GM23338 (cell line): ENCODE measurements at regions not wholly inside any gene's neighbourhood (a gene's known extent, or its start where the extent isn't known, plus 50 kb on each side); places are given as distances from the start of the nearest gene placed in this dataset.

Experiments
- ATAC-seq: fragments of 200-7000 bp; cut with Tn5 transposase; 3 replicates; pipeline ENCODE4 v1.9.1; 2020
- DNase-seq: peaks from one replicate; pipeline ENCODE4 v3.0.0-alpha.2; 2015; ENCODE audit warnings: low spot score
- H2AFZ ChIP-seq: fragments of 200-600 bp; sonication (generic); 2 replicates; pipeline ENCODE4 v1.8.0; 2016; ENCODE audit warnings: antibody characterized with exemption, mild to moderate bottlenecking, moderate library complexity
- H3F3A ChIP-seq: fragments of 200-600 bp; sonication (generic); replicated peaks from 2 replicates; pipeline ENCODE4 v1.8.0; 2017; ENCODE audit warnings: antibody characterized with exemption, mixed run types, low read depth
- H3K27ac ChIP-seq: fragments of 200-600 bp; sonication (generic); 2 replicates; pipeline ENCODE4 v1.6.1; 2016; ENCODE audit warnings: low read depth
- H3K27me3 ChIP-seq: fragments of 200-600 bp; sonication (generic); 2 replicates; pipeline ENCODE4 v1.8.0; 2016; ENCODE audit warnings: mild to moderate bottlenecking, mixed run types, moderate library complexity; ENCODE audit not compliant: insufficient read depth
- H3K36me3 ChIP-seq: fragments of 200-600 bp; sonication (generic); 2 replicates; pipeline ENCODE4 v1.8.0; 2016; ENCODE audit warnings: mild to moderate bottlenecking; ENCODE audit not compliant: insufficient read depth
- H3K4me1 ChIP-seq: fragments of 200-600 bp; sonication (generic); 2 replicates; pipeline ENCODE4 v1.8.0; 2016; ENCODE audit warnings: mild to moderate bottlenecking, moderate library complexity; ENCODE audit not compliant: insufficient read depth
- H3K4me2 ChIP-seq: fragments of 200-600 bp; sonication (generic); 2 replicates; pipeline ENCODE4 v1.7.1; 2017; ENCODE audit warnings: mixed run types
- H3K4me3 ChIP-seq: fragments of 200-600 bp; sonication (generic); 2 replicates; pipeline ENCODE4 v1.6.1; 2016; ENCODE audit warnings: mixed run types
- H3K79me2 ChIP-seq: fragments of 200-600 bp; sonication (generic); replicated peaks from 2 replicates; pipeline ENCODE4 v1.8.0; 2017; ENCODE audit warnings: mild to moderate bottlenecking; ENCODE audit not compliant: insufficient read depth
- H3K9me2 ChIP-seq: fragments of 200-600 bp; sonication (generic); 2 replicates; pipeline ENCODE4 v1.8.0; 2017; ENCODE audit not compliant: insufficient read depth
- H4K20me1 ChIP-seq: fragments of 200-600 bp; sonication (generic); replicated peaks from 2 replicates; pipeline ENCODE4 v1.8.0; 2017; ENCODE audit warnings: mild to moderate bottlenecking; ENCODE audit not compliant: insufficient read depth
- H3K27ac Mint-ChIP-seq: 2 replicates; pipeline ENCODE4 v1.8.0; 2020; ENCODE audit warnings: inconsistent platforms, mild to moderate bottlenecking, moderate library complexity, mixed read lengths
- H3K27me3 Mint-ChIP-seq: 3 replicates; pipeline ENCODE4 v1.8.0; 2022; ENCODE audit warnings: low read depth, mild to moderate bottlenecking, moderate library complexity, mixed read lengths, inconsistent platforms; ENCODE audit not compliant: insufficient read depth, poor library complexity
- H3K36me3 Mint-ChIP-seq: 3 replicates; pipeline ENCODE4 v1.8.0; 2021; ENCODE audit warnings: low read depth, mild to moderate bottlenecking, inconsistent platforms, moderate library complexity, mixed read lengths
- H3K4me1 Mint-ChIP-seq: 3 replicates; pipeline ENCODE4 v1.8.0; 2020; ENCODE audit warnings: mild to moderate bottlenecking, inconsistent platforms, mixed read lengths
- H3K4me3 Mint-ChIP-seq: 3 replicates; pipeline ENCODE4 v1.8.0; 2021; ENCODE audit warnings: moderate library complexity, mild to moderate bottlenecking, inconsistent platforms, mixed read lengths
- H3K9me3 Mint-ChIP-seq: 3 replicates; pipeline ENCODE4 v1.8.0; 2020; ENCODE audit warnings: moderate library complexity, mild to moderate bottlenecking, inconsistent platforms, mixed read lengths
- CREB1 ChIP-seq: fragments of 250-450 bp; sonication (Bioruptor Pico); IDR thresholded peaks from 2 replicates; pipeline ENCODE4 v1.5.0; 2020; ENCODE audit warnings: low read depth, mild to moderate bottlenecking, moderate library complexity
- EZH2 ChIP-seq: fragments of 200-600 bp; sonication (generic); IDR thresholded peaks from one replicate; pipeline ENCODE4 v1.8.0; 2017; ENCODE audit warnings: antibody characterized with exemption, mild to moderate bottlenecking, low read depth; ENCODE audit not compliant: unreplicated experiment
- EZH2phosphoT487 ChIP-seq: fragments of 200-600 bp; sonication (generic); IDR thresholded peaks from one replicate; pipeline ENCODE4 v1.8.1; 2018; ENCODE audit warnings: antibody characterized with exemption; ENCODE audit not compliant: unreplicated experiment
- JUNB ChIP-seq: IDR thresholded peaks from one replicate; pipeline ENCODE4 v1.6.1; 2016; ENCODE audit warnings: antibody characterized with exemption; ENCODE audit not compliant: unreplicated experiment
- NANOG ChIP-seq: IDR thresholded peaks from 2 replicates; pipeline ENCODE4 v1.6.1; 2016; ENCODE audit warnings: antibody characterized with exemption, borderline replicate concordance
- POLR2AphosphoS5 ChIP-seq: IDR thresholded peaks from 2 replicates; pipeline ENCODE4 v1.6.1; 2016; ENCODE audit warnings: antibody characterized with exemption, low read depth
- ZNF114 ChIP-seq: fragments of 250-450 bp; sonication (Bioruptor Pico); IDR thresholded peaks from 2 replicates; pipeline ENCODE4 v1.5.0; 2020; ENCODE audit warnings: mild to moderate bottlenecking, moderate library complexity
- TF ChIP-seq, protein P1 (sequence below): fragments of 250-450 bp; sonication (Bioruptor Pico); IDR thresholded peaks from 2 replicates; pipeline ENCODE4 v1.5.0; 2020; ENCODE audit warnings: mild to moderate bottlenecking, moderate library complexity
- TF ChIP-seq, protein P2 (sequence below): IDR thresholded peaks from 2 replicates; pipeline ENCODE4 v1.6.1; 2016; ENCODE audit warnings: antibody characterized with exemption
- TF ChIP-seq, protein P3 (sequence below): IDR thresholded peaks from one replicate; pipeline ENCODE4 v1.6.1; 2018; ENCODE audit warnings: antibody characterized with exemption; ENCODE audit not compliant: unreplicated experiment
- TF ChIP-seq, protein P4 (sequence below), 2 experiments: fragments of 200-600 bp in 1 of 2; sonication (generic) in 1 of 2; conservative IDR thresholded peaks; 2 replicates each; pipeline versions ENCODE4 v1.5.1 to v1.6.1; 2016 to 2017; ENCODE audit warnings: antibody characterized with exemption in 2 of 2, low read depth in 2 of 2, mild to moderate bottlenecking in 2 of 2, moderate library complexity in 1 of 2

DNA sequence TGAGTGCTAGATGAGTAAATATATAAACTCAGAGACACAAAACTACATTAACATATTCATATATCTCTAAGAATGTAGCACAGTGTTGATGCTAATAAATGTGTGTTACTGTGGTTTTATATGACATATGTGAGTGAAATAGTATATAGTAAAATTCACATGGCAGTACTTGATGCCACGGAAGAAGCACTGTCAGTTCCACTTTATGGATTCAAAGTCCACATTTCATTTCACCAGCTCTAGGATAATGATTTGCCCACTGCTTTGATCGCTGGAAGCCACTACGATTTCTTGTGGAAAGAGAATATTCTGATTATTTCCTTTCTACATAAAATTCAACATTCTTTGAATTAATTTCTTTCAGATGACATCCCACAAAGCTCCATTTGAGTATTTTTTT lies 181.2 kb downstream of the GBA3 start:
- no peaks in the 10 kb centered on the region for H3K4me1 Mint-ChIP-seq
- Histone ChIP-seq H3K9me2 (peaks cover 13% of the 10 kb centered on the region; the same call in 1 of the 2 replicates), H3K79me2 (no peaks in the 10 kb centered on the region), H3K27me3 (no peaks in the 10 kb centered on the region), H2AFZ (no peak overlapping the region), H4K20me1 (no peaks in the 10 kb centered on the region), H3K4me1 (no peaks in the 10 kb centered on the region), H3K4me2 (no peak overlapping the region), H3K36me3 (no peaks in the 10 kb centered on the region), H3F3A (no peaks in the 10 kb centered on the region), H3K4me3 (no peak overlapping the region), H3K27ac (no peak overlapping the region)
- no peaks in the 10 kb centered on the region for H3K36me3 Mint-ChIP-seq
- ATAC-seq (no peak), DNase-seq (no peak)
- no peaks in the 10 kb centered on the region for H3K27me3 Mint-ChIP-seq
- no peak overlapping the region for H3K27ac Mint-ChIP-seq
- TF ChIP-seq, protein P1, sequence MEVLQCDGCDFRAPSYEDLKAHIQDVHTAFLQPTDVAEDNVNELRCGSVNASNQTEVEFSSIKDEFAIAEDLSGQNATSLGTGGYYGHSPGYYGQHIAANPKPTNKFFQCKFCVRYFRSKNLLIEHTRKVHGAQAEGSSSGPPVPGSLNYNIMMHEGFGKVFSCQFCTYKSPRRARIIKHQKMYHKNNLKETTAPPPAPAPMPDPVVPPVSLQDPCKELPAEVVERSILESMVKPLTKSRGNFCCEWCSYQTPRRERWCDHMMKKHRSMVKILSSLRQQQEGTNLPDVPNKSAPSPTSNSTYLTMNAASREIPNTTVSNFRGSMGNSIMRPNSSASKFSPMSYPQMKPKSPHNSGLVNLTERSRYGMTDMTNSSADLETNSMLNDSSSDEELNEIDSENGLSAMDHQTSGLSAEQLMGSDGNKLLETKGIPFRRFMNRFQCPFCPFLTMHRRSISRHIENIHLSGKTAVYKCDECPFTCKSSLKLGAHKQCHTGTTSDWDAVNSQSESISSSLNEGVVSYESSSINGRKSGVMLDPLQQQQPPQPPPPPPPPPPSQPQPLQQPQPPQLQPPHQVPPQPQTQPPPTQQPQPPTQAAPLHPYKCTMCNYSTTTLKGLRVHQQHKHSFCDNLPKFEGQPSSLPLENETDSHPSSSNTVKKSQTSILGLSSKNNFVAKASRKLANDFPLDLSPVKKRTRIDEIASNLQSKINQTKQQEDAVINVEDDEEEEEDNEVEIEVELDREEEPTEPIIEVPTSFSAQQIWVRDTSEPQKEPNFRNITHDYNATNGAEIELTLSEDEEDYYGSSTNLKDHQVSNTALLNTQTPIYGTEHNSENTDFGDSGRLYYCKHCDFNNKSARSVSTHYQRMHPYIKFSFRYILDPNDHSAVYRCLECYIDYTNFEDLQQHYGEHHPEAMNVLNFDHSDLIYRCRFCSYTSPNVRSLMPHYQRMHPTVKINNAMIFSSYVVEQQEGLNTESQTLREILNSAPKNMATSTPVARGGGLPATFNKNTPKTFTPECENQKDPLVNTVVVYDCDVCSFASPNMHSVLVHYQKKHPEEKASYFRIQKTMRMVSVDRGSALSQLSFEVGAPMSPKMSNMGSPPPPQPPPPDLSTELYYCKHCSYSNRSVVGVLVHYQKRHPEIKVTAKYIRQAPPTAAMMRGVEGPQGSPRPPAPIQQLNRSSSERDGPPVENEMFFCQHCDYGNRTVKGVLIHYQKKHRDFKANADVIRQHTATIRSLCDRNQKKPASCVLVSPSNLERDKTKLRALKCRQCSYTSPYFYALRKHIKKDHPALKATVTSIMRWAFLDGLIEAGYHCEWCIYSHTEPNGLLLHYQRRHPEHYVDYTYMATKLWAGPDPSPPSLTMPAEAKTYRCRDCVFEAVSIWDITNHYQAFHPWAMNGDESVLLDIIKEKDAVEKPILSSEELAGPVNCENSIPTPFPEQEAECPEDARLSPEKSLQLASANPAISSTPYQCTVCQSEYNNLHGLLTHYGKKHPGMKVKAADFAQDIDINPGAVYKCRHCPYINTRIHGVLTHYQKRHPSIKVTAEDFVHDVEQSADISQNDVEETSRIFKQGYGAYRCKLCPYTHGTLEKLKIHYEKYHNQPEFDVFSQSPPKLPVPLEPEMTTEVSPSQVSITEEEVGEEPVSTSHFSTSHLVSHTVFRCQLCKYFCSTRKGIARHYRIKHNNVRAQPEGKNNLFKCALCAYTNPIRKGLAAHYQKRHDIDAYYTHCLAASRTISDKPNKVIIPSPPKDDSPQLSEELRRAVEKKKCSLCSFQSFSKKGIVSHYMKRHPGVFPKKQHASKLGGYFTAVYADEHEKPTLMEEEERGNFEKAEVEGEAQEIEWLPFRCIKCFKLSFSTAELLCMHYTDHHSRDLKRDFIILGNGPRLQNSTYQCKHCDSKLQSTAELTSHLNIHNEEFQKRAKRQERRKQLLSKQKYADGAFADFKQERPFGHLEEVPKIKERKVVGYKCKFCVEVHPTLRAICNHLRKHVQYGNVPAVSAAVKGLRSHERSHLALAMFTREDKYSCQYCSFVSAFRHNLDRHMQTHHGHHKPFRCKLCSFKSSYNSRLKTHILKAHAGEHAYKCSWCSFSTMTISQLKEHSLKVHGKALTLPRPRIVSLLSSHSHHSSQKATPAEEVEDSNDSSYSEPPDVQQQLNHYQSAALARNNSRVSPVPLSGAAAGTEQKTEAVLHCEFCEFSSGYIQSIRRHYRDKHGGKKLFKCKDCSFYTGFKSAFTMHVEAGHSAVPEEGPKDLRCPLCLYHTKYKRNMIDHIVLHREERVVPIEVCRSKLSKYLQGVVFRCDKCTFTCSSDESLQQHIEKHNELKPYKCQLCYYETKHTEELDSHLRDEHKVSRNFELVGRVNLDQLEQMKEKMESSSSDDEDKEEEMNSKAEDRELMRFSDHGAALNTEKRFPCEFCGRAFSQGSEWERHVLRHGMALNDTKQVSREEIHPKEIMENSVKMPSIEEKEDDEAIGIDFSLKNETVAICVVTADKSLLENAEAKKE (CRISPR knock-in tag) = no peak
- TF ChIP-seq, protein P2, sequence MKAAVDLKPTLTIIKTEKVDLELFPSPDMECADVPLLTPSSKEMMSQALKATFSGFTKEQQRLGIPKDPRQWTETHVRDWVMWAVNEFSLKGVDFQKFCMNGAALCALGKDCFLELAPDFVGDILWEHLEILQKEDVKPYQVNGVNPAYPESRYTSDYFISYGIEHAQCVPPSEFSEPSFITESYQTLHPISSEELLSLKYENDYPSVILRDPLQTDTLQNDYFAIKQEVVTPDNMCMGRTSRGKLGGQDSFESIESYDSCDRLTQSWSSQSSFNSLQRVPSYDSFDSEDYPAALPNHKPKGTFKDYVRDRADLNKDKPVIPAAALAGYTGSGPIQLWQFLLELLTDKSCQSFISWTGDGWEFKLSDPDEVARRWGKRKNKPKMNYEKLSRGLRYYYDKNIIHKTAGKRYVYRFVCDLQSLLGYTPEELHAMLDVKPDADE = no peak
- TF ChIP-seq, protein P3, sequence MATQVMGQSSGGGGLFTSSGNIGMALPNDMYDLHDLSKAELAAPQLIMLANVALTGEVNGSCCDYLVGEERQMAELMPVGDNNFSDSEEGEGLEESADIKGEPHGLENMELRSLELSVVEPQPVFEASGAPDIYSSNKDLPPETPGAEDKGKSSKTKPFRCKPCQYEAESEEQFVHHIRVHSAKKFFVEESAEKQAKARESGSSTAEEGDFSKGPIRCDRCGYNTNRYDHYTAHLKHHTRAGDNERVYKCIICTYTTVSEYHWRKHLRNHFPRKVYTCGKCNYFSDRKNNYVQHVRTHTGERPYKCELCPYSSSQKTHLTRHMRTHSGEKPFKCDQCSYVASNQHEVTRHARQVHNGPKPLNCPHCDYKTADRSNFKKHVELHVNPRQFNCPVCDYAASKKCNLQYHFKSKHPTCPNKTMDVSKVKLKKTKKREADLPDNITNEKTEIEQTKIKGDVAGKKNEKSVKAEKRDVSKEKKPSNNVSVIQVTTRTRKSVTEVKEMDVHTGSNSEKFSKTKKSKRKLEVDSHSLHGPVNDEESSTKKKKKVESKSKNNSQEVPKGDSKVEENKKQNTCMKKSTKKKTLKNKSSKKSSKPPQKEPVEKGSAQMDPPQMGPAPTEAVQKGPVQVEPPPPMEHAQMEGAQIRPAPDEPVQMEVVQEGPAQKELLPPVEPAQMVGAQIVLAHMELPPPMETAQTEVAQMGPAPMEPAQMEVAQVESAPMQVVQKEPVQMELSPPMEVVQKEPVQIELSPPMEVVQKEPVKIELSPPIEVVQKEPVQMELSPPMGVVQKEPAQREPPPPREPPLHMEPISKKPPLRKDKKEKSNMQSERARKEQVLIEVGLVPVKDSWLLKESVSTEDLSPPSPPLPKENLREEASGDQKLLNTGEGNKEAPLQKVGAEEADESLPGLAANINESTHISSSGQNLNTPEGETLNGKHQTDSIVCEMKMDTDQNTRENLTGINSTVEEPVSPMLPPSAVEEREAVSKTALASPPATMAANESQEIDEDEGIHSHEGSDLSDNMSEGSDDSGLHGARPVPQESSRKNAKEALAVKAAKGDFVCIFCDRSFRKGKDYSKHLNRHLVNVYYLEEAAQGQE = no peak
- TF ChIP-seq NANOG (no peak), CREB1 (no peak), POLR2AphosphoS5 (no peak), ZNF114 (no peak), JUNB (no peak), EZH2phosphoT487 (no peak), EZH2 (no peak)
- TF ChIP-seq, protein P4, sequence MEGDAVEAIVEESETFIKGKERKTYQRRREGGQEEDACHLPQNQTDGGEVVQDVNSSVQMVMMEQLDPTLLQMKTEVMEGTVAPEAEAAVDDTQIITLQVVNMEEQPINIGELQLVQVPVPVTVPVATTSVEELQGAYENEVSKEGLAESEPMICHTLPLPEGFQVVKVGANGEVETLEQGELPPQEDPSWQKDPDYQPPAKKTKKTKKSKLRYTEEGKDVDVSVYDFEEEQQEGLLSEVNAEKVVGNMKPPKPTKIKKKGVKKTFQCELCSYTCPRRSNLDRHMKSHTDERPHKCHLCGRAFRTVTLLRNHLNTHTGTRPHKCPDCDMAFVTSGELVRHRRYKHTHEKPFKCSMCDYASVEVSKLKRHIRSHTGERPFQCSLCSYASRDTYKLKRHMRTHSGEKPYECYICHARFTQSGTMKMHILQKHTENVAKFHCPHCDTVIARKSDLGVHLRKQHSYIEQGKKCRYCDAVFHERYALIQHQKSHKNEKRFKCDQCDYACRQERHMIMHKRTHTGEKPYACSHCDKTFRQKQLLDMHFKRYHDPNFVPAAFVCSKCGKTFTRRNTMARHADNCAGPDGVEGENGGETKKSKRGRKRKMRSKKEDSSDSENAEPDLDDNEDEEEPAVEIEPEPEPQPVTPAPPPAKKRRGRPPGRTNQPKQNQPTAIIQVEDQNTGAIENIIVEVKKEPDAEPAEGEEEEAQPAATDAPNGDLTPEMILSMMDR (conservative IDR thresholded peaks at IDR 0.05; ENCODE audit: low read depth in 2 of 2) = no peak
- no peaks in the 10 kb centered on the region for H3K9me3 Mint-ChIP-seq
- no peak overlapping the region for H3K4me3 Mint-ChIP-seq
